ENCODE measurements at regions not wholly inside any gene's neighbourhood (a gene's known extent, or its start where the extent isn't known, plus 50 kb on each side); places are given as distances from the start of the nearest gene placed in this dataset.

DNA sequence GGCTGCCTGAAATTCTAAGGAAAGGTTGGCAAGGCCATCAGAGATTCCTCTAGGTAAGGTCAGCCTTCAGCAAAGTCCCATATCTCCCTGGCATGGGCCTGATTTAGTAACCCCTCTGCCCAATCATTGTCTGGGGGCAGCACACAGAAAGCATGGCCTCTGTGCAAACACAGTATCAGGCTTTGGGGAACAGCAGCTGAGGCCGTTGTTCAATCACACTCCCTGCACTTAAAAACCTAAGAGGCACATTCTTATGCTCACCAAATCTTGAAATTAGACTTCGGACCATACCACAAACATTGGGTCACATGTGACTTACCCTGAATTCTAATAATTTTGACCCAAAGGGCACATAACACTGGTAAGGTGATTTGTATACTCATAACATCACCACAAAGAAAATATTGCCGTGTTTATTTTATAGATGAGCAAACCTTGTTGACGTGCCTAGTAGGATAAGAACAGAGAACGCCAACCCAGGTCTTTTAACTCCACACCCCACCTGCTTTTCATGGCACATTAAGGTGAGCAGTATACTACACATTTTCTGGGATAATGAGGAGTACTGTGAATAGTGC, 212.7 kb downstream of the HNMT start:
- no peak overlapping the region for H3K4me3 ChIP-seq
- H3K4me1 ChIP-seq: peaks cover 0 to 7% (median 0%) of the 10 kb centered on the region in 3 donors
- H3K9me3 ChIP-seq: no peaks in the 10 kb centered on the region
- H3K27me3 ChIP-seq: no peaks in the 10 kb centered on the region
- TF ChIP-seq CTCF (IDR thresholded peaks at IDR 0.05): no peak
- TF ChIP-seq EP300 (IDR thresholded peaks at IDR 0.05): no peak
- TF ChIP-seq POLR2A (IDR thresholded peaks at IDR 0.05): no peak
- no peak for TF ChIP-seq POLR2AphosphoS5 (IDR thresholded peaks at IDR 0.05)
- 96 to 100% methylated on average over 1 to 5 of the region's 5 CpGs for WGBS, 2 donors (ENCODE audit: low coverage in 1 of 2)
- ATAC-seq: no peak
- no peak overlapping the region for H3K27ac ChIP-seq
- no peaks in the 10 kb centered on the region for H3K36me3 ChIP-seq

GRCh38 chr2:138177693-138178092, 213.4 kb downstream of the HNMT start:
- Histone ChIP-seq H3K27me3 (no peaks in the 10 kb centered on the region), H3K4me1 (peaks cover 0 to 9% (median 0%) of the 10 kb centered on the region in 3 donors), H3K4me3 (no peak overlapping the region), H3K36me3 (no peaks in the 10 kb centered on the region), H3K27ac (no peak overlapping the region), H3K9me3 (no peaks in the 10 kb centered on the region)
- WGBS, 2 donors (ENCODE audit: low coverage in 1 of 2): 49 to 53% methylated on average over 2 of the region's 2 CpGs
- no peak for ATAC-seq
- no peak for TF ChIP-seq POLR2AphosphoS5 (IDR thresholded peaks at IDR 0.05)
- TF ChIP-seq EP300 (IDR thresholded peaks at IDR 0.05): no peak
- no peak for TF ChIP-seq POLR2A (IDR thresholded peaks at IDR 0.05)
- TF ChIP-seq CTCF (IDR thresholded peaks at IDR 0.05): no peak

GRCh38 chr2:138180692-138181386, 216.6 kb downstream of the HNMT start:
- no peaks in the 10 kb centered on the region for H3K27me3 ChIP-seq
- no peaks in the 10 kb centered on the region for H3K9me3 ChIP-seq
- H3K36me3 ChIP-seq: no peaks in the 10 kb centered on the region
- H3K27ac ChIP-seq: no peak overlapping the region
- peaks cover 0 to 13% (median 0%) of the 10 kb centered on the region in 3 donors for H3K4me1 ChIP-seq
- no peak overlapping the region for H3K4me3 ChIP-seq
- ATAC-seq: no peak
- no peak for TF ChIP-seq POLR2AphosphoS5 (IDR thresholded peaks at IDR 0.05)
- TF ChIP-seq CTCF (IDR thresholded peaks at IDR 0.05): no peak
- TF ChIP-seq EP300 (IDR thresholded peaks at IDR 0.05): no peak
- no peak for TF ChIP-seq POLR2A (IDR thresholded peaks at IDR 0.05)

- Histone ChIP-seq H3K4me3 (no peak overlapping the region), H3K9me3 (no peaks in the 10 kb centered on the region), H3K4me1 (peaks cover 0 to 13% (median 0%) of the 10 kb centered on the region in 3 donors), H3K36me3 (no peaks in the 10 kb centered on the region), H3K27ac (no peak overlapping the region), H3K27me3 (no peaks in the 10 kb centered on the region)
- TF ChIP-seq EP300 (IDR thresholded peaks at IDR 0.05) (no peak), POLR2A (IDR thresholded peaks at IDR 0.05) (no peak), POLR2AphosphoS5 (IDR thresholded peaks at IDR 0.05) (no peak), CTCF (IDR thresholded peaks at IDR 0.05) (no peak)
- ATAC-seq: no peak
- WGBS, 2 donors (ENCODE audit: low coverage in 1 of 2): 80 to 93% methylated on average over 6 of the region's 6 CpGs
Measured at GRCh38 chr2:138182250-138182936, 218.1 kb downstream of the HNMT start.

DNA sequence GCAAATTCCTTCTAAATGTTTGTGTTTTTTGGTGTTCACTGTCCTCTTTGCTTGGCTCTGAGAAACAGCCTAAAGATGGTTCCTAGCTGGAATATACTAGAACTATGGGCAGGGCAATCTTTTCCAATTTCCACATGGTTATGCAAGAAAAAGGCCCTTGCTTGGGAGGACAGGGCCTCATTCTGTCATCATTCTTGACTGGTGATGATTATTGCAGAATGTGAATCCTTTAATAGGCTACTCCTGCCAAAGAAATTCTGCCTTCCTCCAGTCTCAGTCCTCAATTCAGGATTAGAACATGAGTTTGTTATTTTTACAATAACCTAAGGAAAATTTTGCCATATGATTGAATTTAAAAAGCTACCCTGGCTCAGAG, 218.7 kb downstream of the HNMT start:
- TF ChIP-seq POLR2A (IDR thresholded peaks at IDR 0.05): no peak
- no peak for TF ChIP-seq EP300 (IDR thresholded peaks at IDR 0.05)
- no peak for TF ChIP-seq CTCF (IDR thresholded peaks at IDR 0.05)
- TF ChIP-seq POLR2AphosphoS5 (IDR thresholded peaks at IDR 0.05): no peak
- Histone ChIP-seq H3K27ac (no peak overlapping the region), H3K4me3 (no peak overlapping the region), H3K4me1 (peaks cover 0 to 12% (median 0%) of the 10 kb centered on the region in 3 donors), H3K27me3 (no peaks in the 10 kb centered on the region), H3K9me3 (no peaks in the 10 kb centered on the region), H3K36me3 (no peaks in the 10 kb centered on the region)
- peak; percentile 41 for ATAC-seq

Measured in gastroesophageal sphincter (tissue), 4 donors.